ENCODE measurements at regions not wholly inside any gene's neighbourhood (a gene's known extent, or its start where the extent isn't known, plus 50 kb on each side); places are given as distances from the start of the nearest gene placed in this dataset.

- no peak for TF ChIP-seq PBX3 (CRISPR knock-in tag; IDR thresholded peaks at IDR 0.05; ENCODE audit: borderline replicate concordance)
- no peak for TF ChIP-seq ZNF280B (CRISPR knock-in tag; IDR thresholded peaks at IDR 0.05; ENCODE audit: borderline replicate concordance)
- TF ChIP-seq ZNF83 (CRISPR knock-in tag; IDR thresholded peaks at IDR 0.05; ENCODE audit: borderline replicate concordance) = no peak
- no peak for TF ChIP-seq DDIT3 (CRISPR knock-in tag; IDR thresholded peaks at IDR 0.05)
- no peak for TF ChIP-seq ELK4 (CRISPR knock-in tag; IDR thresholded peaks at IDR 0.05; ENCODE audit: borderline replicate concordance)
- TF ChIP-seq MED13 (CRISPR knock-in tag; IDR thresholded peaks at IDR 0.05) = no peak
- TF ChIP-seq ZNF512 (CRISPR knock-in tag; IDR thresholded peaks at IDR 0.05) = no peak
- TF ChIP-seq KMT2B (CRISPR knock-in tag; IDR thresholded peaks at IDR 0.05) = no peak
Observed at GRCh38 chr6:119466226-119466625, 116.7 kb upstream of the MAN1A1 start (continued).
